ENCODE measurements at regions not wholly inside any gene's neighbourhood (a gene's known extent, or its start where the extent isn't known, plus 50 kb on each side); places are given as distances from the start of the nearest gene placed in this dataset.

GRCh38 chr5:124919076-124919475 is 172.6 kb upstream of the ZNF608 start:
- peaks cover 58% of the 10 kb centered on the region for H3K4me1 ChIP-seq

GRCh38 chr5:124919747-124920525 is 173.5 kb upstream of the ZNF608 start:
- no peaks in the 10 kb centered on the region for H3K27me3 Mint-ChIP-seq (ENCODE audit: insufficient read depth, low read depth)
- H3K4me1 ChIP-seq = peaks cover 61% of the 10 kb centered on the region
- H3K9ac ChIP-seq = no peak overlapping the region
- no peaks in the 10 kb centered on the region for H3K36me3 ChIP-seq
- peaks cover 15% of the 10 kb centered on the region for H3K36me3 Mint-ChIP-seq
- H3K9me3 Mint-ChIP-seq = peaks cover 21% of the 10 kb centered on the region
- H3K27ac ChIP-seq = peak overlapping the region; percentile 97
- H3K79me2 ChIP-seq (ENCODE audit: low read depth) = peaks cover 5% of the 10 kb centered on the region
- H3F3A ChIP-seq (ENCODE audit: low read depth) = peaks cover 62% of the 10 kb centered on the region
- H3K4me3 ChIP-seq = no peak overlapping the region
- TF ChIP-seq CTCF (IDR thresholded peaks at IDR 0.05) (no peak), EZH2phosphoT487 (IDR thresholded peaks at IDR 0.05) (no peak), EZH2 (IDR thresholded peaks at IDR 0.05) (no peak)
- no peaks in the 10 kb centered on the region for H3K9me3 ChIP-seq (ENCODE audit: low read depth)
- no peak for DNase-seq (ENCODE audit: low spot score)
- no peak overlapping the region for H2AFZ ChIP-seq (replicated peaks)
- no peaks in the 10 kb centered on the region for H4K20me1 ChIP-seq (ENCODE audit: low read depth)
- H3K4me1 Mint-ChIP-seq = no peaks in the 10 kb centered on the region
- H3K27me3 ChIP-seq = no peaks in the 10 kb centered on the region
- H3K4me2 ChIP-seq = peak overlapping the region; percentile 70
- peak overlapping the region; percentile 67 for H3K4me3 Mint-ChIP-seq
- peak overlapping the region; percentile 86 for H3K27ac Mint-ChIP-seq

More at GRCh38 chr5:124919076-124919475, 172.6 kb upstream of the ZNF608 start:
- H3K9me3 ChIP-seq (ENCODE audit: low read depth) = no peaks in the 10 kb centered on the region
- peaks cover 5% of the 10 kb centered on the region for H3K79me2 ChIP-seq (ENCODE audit: low read depth)
- peak overlapping the region; percentile 97 for H3K27ac ChIP-seq
- no peak overlapping the region for H3K4me3 Mint-ChIP-seq
- no peaks in the 10 kb centered on the region for H4K20me1 ChIP-seq (ENCODE audit: low read depth)
- no peak for DNase-seq (ENCODE audit: low spot score)
- H3K4me1 Mint-ChIP-seq = no peaks in the 10 kb centered on the region
- TF ChIP-seq CTCF (IDR thresholded peaks at IDR 0.05) = no peak
- TF ChIP-seq EZH2 (IDR thresholded peaks at IDR 0.05) = no peak
- no peak for TF ChIP-seq EZH2phosphoT487 (IDR thresholded peaks at IDR 0.05)
- peaks cover 30% of the 10 kb centered on the region for H3K9me3 Mint-ChIP-seq
- no peaks in the 10 kb centered on the region for H3K27me3 ChIP-seq
- H2AFZ ChIP-seq (replicated peaks) = peak overlapping the region; percentile 3
- H3K27ac Mint-ChIP-seq = peak overlapping the region; percentile 86
- peaks cover 56% of the 10 kb centered on the region for H3F3A ChIP-seq (ENCODE audit: low read depth)
- H3K36me3 ChIP-seq = no peaks in the 10 kb centered on the region
- no peak overlapping the region for H3K9ac ChIP-seq
- no peak overlapping the region for H3K4me3 ChIP-seq
- peaks cover 24% of the 10 kb centered on the region for H3K36me3 Mint-ChIP-seq
- H3K27me3 Mint-ChIP-seq (ENCODE audit: insufficient read depth, low read depth) = no peaks in the 10 kb centered on the region
- peak overlapping the region; percentile 70 for H3K4me2 ChIP-seq

GRCh38 chr5:124920909-124921666 is 174.6 kb upstream of the ZNF608 start:
- H3K27me3 Mint-ChIP-seq (ENCODE audit: insufficient read depth, low read depth) = no peaks in the 10 kb centered on the region
- Histone ChIP-seq H3K9ac (no peak overlapping the region), H3K36me3 (no peaks in the 10 kb centered on the region), H3K27ac (peak overlapping the region; percentile 97), H4K20me1 (ENCODE audit: low read depth) (no peaks in the 10 kb centered on the region), H3K27me3 (no peaks in the 10 kb centered on the region), H3K4me3 (no peak overlapping the region), H3K4me1 (peaks cover 61% of the 10 kb centered on the region), H3K79me2 (ENCODE audit: low read depth) (peaks cover 5% of the 10 kb centered on the region), H3K9me3 (ENCODE audit: low read depth) (no peaks in the 10 kb centered on the region), H3K4me2 (peak overlapping the region; percentile 70), H3F3A (ENCODE audit: low read depth) (peaks cover 62% of the 10 kb centered on the region), H2AFZ (replicated peaks) (no peak overlapping the region)
- peak; percentile 26 for DNase-seq (ENCODE audit: low spot score)
- H3K27ac Mint-ChIP-seq = no peak overlapping the region
- TF ChIP-seq EZH2phosphoT487 (IDR thresholded peaks at IDR 0.05) (no peak), EZH2 (IDR thresholded peaks at IDR 0.05) (no peak), CTCF (IDR thresholded peaks at IDR 0.05) (no peak)
- H3K9me3 Mint-ChIP-seq = peaks cover 13% of the 10 kb centered on the region
- H3K36me3 Mint-ChIP-seq = peaks cover 8% of the 10 kb centered on the region
- no peaks in the 10 kb centered on the region for H3K4me1 Mint-ChIP-seq
- H3K4me3 Mint-ChIP-seq = no peak overlapping the region
